HG03521 (cell line): ENCODE measurements at regions not wholly inside any gene's neighbourhood (a gene's known extent, or its start where the extent isn't known, plus 50 kb on each side); places are given as distances from the start of the nearest gene placed in this dataset.

ENCODE experiments used
- ATAC-seq: cut with Tn5 transposase; IDR thresholded peaks from one replicate; pipeline ENCODE4 v1.9.1; 2021; ENCODE audit warnings: mild to moderate bottlenecking, moderate library complexity; ENCODE audit not compliant: unreplicated experiment

DNA sequence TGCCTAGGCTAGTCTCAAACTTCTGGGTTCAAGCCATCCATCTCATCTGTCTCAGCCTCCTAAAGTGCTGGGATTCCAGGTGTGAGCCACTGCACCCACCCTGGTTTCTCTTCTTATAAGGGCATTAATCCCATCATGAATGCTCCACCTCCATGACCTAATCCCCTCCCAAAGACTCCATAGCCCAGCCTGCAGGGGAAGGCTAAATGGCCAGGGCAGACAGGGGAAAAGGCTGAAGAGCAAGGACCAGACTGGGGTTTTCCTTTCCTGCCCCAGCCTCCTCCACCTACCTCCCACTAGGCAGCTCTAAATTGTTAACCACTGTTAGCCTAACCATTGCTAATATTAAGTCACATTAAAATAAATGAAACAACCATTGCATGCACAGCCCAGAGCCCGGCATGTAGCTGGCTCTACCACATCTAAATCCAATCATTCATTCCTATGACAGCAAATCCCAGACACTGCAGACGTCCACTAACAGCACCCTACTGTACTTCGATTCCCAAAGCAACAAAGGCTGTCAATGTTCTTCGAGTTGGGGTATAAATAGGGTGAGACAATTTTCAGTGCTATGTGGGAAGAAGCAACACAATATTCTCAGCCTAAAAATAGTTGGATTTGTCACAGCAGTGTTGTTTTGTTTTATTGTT is 243.2 kb upstream of the ARID1B start:
- ATAC-seq, result no peak

GRCh38 chr6:156526081-156526480 is 251.1 kb upstream of the ARID1B start:
- no peak for ATAC-seq

DNA sequence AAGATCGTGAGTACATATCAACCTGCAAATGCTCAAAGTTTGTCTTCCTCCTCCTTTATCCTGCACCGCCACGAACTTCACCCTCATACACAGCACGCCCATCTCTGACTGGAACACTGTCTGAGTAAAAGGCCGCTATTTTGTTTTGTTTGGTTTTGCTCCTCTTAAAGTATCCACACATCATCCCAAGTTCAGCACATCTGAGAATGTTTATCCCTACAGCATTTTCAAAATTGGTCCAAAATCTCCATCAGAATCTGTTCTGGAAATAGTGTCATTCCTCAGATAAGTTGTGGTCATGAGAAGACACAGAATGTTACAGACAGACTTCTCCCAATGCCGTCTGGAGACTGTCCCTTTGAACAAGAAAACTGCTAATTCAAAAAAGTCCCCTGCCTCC is 251.6 kb upstream of the ARID1B start:
- ATAC-seq, result no peak

DNA sequence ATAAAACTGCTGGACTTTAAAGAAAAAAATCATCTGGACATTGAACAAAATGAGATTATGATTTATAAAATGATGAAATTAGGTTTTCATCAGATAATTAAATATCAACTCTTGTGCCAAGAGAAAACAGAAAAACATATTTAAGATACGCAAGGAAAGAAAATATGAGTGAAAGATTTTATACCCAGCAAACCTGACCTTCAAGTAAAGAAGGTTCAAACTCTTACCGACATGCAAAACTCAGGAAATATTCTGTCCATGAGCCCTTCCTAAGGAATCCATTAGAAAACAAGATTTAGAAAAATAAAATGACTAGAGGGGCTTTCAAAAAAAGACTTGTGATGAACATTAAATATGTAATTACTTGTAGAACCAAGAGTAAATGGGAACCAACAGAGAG is 257.2 kb upstream of the ARID1B start:
- no peak for ATAC-seq

DNA sequence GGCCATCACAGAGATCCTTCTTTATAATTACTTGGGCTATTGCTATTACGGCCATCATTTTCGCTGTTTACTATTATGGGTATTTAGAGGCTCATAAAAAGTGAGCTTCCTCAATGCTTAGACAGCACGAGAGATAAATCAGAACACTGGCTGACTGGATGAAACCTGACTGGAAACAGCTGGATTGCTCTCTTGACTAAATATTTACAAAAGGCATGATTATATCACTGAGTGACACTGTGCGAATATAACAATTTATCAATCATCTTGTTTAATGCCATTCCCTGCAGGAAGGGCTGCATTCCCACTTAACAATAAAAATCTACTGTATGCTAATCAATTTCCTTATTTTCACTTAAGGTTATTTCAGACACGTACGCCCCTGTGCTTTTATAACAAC is 260.1 kb upstream of the ARID1B start:
- no peak for ATAC-seq

GRCh38 chr6:156515242-156515641 is 261.9 kb upstream of the ARID1B start:
- no peak for ATAC-seq

- no peak for ATAC-seq
These were observed 263.7 kb upstream of the ARID1B start for GRCh38 chr6:156513504-156513903.

GRCh38 chr6:156511570-156511969 is 265.6 kb upstream of the ARID1B start:
- ATAC-seq, result no peak

DNA sequence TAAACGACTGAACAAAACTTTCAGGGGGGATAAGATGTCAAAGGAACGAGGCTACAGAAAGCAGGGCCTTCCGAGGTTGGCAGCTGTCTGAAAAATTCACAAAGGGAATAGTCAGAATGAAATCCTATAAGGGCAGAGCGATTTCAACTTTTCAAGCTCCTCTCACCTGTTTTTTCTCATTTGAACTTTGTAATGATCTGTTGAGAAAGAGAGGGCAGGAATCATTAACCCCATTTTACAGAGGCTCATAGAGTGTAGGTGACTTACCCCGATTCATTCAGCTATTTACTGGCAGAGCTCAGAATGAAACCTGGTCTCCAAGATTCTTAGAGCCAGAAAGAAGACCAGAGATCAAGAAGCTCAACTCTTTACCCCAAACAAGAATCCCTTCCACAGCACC is 266.1 kb upstream of the ARID1B start:
- no peak for ATAC-seq

DNA sequence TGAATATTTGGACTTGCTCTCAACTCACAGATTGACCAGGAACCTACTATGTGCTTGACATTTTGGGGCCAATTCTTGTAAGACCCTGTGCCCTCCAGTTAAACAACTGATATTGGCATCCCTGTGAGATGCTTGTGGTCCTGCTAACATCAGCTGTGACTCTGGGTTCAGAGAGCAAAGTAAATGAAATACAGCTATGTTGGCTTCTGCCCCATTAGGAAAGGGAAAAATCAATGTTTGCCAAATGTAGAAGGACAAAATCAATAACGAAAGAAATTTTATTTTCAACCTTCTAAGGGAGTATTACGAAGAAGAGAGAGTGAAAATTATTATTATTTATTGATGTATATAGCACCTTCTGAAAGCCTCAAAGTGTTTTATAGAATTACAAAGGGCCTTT is 266.9 kb upstream of the ARID1B start:
- no peak for ATAC-seq

GRCh38 chr6:156509496-156509895 is 267.7 kb upstream of the ARID1B start:
- no peak for ATAC-seq

DNA sequence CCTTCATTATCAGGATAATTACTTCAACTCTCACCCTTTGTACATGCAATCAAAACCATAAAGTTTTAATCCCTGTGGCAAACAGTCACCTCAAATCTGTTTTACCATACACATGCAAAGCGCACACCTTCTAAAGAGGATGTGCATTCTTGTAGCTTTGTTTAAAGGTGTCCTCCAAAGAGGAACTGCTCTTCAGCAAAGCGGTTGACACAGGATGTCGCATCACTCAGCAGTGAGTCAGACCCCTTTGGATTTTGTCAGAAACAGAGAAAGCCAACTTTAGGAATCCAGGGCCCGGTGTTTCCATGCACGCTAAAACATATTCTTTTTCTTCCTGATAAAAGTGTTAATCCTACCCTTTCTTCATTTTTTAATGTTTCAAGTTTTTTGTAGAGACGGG is 268.3 kb upstream of the ARID1B start:
- no peak for ATAC-seq

DNA sequence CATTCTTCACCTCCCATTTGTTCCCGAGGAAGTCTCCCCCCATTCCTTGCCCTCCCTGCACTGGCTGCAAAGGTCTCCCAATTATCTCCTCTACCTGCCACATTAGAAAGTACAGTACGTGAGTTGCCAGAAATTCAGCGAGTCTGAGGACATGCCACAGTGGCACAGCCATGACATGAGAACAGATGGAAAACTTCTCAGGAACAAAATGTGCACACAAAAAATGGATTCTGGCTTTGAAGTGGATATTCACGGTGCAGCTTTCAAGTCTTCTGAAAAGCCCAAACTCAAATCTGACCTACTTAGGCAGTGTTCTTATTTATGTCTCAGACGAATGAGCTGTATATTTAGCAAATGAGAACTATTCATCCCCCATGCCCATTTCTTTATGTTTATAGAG is 269.1 kb upstream of the ARID1B start:
- ATAC-seq, result no peak

DNA sequence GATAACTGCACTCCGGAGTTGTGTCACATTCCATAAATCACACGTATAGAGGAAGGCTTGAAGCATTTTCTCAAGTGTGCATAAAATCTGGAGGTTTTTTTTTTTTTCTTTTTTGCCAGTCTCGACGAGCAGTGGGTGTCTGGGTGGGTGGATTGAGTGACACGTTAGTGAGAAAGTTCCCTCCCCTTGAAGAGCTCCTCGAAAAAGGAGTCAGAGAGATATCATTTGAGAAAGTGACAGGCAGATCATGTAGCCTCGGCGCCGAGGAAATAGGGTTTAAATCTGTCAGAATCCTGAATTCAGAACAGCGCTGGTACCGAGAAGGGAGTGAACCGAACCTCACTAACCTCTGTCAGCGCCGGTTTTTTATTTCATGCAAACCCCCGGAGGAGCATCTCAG is 269.5 kb upstream of the ARID1B start:
- ATAC-seq, result no peak

- no peak for ATAC-seq
These were observed 270.1 kb upstream of the ARID1B start for GRCh38 chr6:156507106-156507505.

DNA sequence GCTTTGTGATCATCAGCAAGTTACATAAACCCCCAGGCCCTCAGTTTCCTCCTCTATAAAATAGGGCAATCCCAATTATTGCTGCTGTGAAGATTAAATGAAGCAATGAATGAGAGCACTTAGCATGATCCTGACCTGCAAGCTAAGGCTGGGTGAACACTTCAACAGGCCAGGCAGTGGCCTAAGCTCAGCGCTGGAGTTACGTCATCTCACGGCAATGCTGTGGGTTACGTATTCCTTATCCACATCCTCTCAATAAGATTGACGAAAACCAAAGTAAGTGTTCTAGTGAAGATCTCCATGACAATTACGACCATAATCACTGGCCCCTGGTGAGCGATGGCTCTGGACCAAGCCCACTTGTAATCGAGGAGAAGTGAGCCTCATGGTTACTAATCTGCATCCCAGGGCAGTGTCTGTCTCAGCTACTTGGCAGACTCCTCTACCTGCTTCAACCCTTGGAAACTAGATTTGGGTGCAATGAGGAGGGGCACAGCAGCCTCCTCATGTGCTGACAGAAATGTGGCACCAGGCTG is 274.1 kb upstream of the ARID1B start:
- ATAC-seq, result no peak

DNA sequence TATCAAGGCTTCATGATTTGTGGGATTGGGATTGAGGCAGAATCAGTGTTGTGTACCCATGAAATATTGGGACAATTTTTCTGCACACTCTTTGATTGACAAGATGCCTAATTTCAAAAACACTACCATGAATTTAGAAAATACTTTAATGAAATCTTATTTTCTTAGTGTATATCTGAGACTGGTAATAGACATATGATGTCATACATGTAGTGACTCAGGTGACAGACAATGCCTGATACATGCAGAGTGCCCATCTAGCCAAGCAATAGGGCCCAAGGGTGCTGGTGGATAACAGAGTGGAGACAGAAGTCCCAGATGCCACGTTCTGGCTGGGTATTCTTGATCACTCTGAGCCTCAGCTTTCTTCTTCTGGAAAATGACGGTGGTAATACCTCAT is 279.6 kb upstream of the ARID1B start:
- ATAC-seq, result no peak

GRCh38 chr6:156487877-156488276 is 289.3 kb upstream of the ARID1B start:
- no peak for ATAC-seq

DNA sequence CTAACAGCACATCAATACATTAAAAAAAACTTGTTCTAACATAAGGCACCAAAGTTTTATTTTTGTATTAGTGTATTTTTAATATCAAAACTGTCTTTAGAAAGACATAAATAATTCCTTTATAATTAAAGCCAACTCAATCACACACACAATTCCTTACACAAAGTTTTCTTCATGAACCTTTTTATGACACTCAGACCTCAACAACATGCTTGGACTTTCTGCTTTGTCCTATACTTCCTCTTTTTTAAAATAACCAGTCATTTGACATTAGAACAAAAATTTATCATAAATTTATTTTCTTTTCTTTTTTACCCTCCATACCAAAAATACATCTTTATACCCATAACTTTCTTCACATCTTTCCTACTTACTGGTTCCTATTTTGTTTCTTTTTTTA is 292.0 kb upstream of the ARID1B start:
- ATAC-seq, result no peak

DNA sequence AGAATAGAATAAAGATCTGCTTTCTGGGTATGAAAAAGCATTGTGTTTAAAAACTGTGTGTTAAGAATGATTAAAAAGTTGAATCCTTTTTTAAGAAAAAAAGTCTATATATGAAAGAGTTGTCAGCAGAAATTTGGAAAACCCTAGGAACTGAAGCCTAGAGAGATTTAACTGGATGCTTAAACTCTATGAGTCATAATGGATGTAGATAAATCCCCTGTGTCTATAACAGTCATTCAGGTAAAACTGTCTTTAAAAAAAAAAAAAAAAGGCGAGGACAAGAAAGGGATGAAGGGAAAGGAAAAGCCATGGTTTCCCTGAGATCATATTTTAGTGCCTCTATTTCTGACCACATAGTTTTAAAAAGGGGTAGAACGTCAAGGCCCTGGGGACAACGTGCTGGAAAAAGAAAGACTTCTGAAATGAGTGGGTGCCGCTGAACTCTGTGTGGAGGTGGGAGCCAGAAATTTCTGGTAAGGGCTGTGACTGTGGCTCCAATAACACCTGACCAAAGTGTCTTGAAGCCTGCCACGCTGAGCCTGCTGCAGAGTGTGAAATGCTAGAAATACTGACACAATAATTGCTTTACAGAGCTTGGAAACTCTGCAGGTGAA is 302.6 kb upstream of the ARID1B start:
- ATAC-seq, result no peak

DNA sequence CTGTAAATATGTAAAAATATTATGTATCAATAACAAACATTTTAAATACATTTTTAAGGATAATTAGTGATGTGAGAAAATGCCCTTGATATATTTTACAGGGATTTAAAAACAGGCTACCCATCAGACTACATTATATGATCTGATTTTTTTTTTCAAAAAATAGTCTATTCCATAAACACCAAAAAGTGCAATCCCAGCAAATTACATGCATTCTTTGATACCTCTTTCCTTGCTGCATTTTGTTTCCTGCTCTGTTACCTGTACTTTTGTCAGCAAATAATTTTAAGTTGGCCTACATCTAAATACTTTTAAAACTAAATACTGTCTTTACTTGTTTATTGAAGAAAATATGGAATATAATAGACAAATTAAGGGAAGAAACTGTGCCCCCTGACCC is 306.2 kb upstream of the ARID1B start:
- no peak for ATAC-seq

DNA sequence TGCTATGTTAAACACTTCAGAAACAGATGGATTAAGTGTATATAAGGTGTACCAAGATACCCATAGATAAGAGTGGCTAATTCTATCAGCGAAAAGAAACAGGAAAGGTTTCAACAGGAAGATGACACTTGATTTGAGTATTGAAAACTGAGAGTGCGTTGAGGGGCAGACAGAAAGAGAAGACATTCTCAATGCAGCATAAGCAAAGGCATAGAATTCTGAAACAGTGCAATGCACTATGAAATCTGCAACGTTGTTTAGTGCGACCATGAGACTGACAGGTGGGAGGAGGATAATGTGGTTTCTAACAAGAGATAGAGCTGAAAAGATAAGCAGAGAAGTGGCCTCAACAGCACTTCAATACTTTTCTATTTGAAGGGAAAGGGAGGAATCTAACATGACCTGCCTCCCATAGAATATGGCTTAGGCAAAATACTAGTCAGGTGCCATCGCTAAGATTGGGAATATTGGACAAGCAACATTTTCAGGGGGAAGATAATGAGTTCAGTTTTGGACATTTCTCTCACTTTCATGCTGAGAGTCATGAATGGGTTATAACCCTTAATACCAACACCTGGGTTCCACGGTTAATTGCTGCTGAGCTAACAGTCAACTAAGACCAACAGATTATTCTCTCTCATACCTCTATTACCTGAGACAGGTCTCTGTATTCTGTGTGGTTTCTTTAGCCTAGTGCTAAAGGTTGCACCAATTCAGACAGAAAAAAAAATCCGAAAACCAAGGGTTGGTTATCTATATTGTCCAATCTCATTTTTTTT is 312.9 kb upstream of the ARID1B start:
- no peak for ATAC-seq
